CD4-positive, alpha-beta T cell treated with Interferon gamma for 1 hour (primary cell): ENCODE measurements at regions not wholly inside any gene's neighbourhood (a gene's known extent, or its start where the extent isn't known, plus 50 kb on each side); places are given as distances from the start of the nearest gene placed in this dataset.

ENCODE experiments used
- DNase-seq: peaks from one replicate; pipeline ENCODE4 v3.0.0-alpha.2; 2020

- DNase-seq, result no peak
These were observed 1471.2 kb upstream of the NUDT12 start for GRCh38 chr5:105033637-105034400.

DNA sequence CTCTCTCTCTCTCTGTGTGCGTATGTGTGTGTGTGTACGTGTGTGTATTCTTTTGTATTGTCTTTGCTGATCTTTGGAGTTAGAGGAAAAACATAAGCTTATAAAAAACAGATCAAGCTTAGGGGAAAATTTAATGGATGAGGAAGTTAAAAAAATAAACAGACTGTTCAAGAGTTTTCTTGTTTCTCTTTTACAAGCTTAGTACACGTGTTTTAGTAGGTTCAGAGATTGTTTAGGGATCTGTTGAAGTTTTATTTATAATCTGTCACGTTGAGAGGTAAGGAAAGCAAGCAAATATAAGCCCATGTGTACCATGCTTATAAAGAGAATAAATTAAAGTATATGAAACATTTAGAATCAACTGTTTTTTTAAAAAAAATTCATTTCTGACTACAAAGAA is 1470.3 kb upstream of the NUDT12 start:
- no peak for DNase-seq

DNA sequence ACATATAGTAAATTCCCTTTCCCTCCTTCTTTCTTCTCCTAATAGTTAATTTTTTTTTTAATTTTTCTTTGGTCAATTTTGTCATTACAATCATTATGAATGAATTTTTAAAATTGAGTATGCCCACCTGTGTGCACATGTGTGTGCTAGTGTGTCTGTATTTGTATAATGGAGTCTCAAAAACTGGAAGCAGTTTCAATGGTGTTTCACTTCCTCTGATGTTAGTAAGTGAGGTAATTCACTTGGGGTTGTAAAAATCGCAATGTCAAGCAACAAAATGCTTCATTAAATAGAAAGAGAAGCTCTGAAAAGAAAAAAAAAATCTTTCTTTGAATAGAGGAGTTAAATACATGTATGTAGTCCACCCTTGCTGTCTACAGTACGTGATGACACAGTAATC is 1467.6 kb upstream of the NUDT12 start:
- DNase-seq, result no peak

- DNase-seq, result no peak
These were observed 1452.5 kb upstream of the NUDT12 start for GRCh38 chr5:105015098-105015497.

DNA sequence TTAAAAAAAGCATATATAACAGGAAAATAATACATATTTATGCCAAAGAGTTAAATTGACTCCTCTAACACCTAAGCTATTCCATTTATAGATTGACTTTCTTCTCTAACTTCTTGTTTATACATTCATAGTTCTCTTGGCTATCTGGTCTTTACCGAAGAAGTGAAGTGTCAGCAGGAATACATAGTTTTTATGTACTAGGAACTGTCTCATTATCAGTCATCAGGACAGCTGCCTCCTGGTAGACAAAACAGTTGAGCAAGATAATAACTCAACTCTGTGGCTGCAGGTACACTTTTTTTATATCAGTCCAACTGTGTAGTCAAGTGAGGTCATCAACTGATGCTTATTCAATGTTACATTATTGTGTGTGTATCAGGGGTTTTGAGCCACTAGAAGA is 1436.0 kb upstream of the NUDT12 start:
- DNase-seq, result no peak

- DNase-seq, result no peak
These were observed 1435.6 kb upstream of the NUDT12 start for GRCh38 chr5:104998169-104998568.

DNA sequence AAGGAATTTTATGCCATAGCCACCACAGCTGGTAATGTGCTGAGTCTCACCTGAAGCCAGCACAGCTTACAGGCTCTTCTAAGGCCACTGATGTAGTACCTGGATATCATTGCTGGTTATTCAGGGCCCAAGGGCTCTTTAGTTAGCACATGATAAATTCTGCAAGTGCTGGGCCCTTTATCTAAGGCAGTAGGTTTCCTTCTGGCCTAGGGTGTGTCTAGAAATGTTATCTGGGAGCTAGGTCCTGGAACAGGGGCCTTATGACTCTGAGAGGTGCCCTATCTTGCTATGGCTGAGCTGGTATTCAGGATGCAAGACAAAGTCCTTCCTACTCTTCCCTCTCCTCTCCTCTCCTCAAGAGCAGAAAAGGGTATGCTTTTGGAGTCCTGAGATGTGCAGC is 1424.5 kb upstream of the NUDT12 start:
- no peak for DNase-seq

- no peak for DNase-seq
These were observed 1414.9 kb upstream of the NUDT12 start for GRCh38 chr5:104977529-104977928.

DNA sequence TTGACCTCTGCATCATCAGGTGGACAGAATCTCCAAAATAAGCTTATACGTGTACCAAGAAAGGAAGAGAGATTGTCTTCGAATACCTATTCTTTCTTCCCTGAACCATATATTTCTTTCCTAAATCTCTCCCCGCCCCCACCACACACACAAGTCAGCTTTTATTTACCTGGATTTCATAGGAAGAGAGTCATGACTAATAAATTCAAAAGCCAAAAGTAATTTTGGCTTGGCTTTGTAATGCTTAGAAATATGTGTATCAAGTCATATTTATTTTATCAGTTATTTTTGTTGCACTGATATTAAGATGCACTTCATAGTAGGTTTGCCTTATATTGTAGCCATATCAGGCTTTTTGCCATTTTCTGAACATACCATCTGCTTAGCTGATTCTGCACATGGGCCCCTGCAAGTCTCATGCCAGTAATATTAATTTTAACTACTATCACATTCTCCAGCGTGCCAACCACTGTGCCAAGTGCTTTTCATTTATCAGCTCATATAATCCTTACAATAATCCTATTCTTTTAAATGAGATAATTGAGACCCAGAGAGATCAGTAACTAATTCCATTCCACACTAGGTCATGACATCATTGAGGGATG is 1405.3 kb upstream of the NUDT12 start:
- DNase-seq, result no peak

DNA sequence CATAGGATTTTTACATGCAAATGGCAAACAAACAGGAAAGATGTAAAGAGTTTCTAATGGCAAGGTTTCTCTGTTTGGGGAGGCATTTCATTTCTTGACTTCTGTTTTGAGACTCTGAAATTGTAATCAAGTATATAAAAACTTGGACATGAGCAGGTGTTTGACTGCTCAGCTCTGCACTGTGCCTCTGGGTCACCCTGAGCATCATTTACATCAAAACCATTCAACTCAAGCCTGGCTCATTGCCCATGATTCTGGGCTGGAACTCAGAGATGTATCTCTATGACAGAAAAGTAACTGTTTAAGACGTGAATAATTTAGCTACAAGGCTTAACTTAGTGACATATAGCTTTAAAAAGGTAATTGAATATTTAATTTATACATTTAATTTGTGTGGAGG is 1402.4 kb upstream of the NUDT12 start:
- DNase-seq, result no peak

DNA sequence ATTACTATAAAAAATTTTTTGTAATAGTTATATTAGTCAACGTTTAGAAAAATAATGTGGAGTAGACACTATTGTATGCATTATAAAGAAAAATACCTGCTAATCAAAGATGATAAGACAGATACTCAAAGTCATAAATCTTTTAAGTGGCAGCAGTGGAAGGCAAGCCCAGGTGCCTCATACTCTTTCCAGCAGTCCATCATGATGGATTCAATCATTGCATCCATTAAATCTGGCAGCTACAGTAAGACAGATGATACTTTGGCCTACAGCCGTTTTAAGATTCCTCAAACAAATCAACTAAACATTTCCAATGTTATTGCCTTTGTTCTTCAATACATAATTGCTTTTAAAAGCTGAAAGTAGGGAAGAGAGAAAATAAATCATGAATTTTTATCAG is 1392.9 kb upstream of the NUDT12 start:
- no peak for DNase-seq

- no peak for DNase-seq
These were observed 1390.3 kb upstream of the NUDT12 start for GRCh38 chr5:104952876-104953275.

- no peak for DNase-seq
These were observed 1389.2 kb upstream of the NUDT12 start for GRCh38 chr5:104951829-104952228.

GRCh38 chr5:104947076-104947475 is 1384.5 kb upstream of the NUDT12 start:
- DNase-seq, result no peak

GRCh38 chr5:104942735-104943134 is 1380.1 kb upstream of the NUDT12 start:
- no peak for DNase-seq

GRCh38 chr5:104941030-104941645 is 1378.5 kb upstream of the NUDT12 start:
- DNase-seq, result no peak

DNA sequence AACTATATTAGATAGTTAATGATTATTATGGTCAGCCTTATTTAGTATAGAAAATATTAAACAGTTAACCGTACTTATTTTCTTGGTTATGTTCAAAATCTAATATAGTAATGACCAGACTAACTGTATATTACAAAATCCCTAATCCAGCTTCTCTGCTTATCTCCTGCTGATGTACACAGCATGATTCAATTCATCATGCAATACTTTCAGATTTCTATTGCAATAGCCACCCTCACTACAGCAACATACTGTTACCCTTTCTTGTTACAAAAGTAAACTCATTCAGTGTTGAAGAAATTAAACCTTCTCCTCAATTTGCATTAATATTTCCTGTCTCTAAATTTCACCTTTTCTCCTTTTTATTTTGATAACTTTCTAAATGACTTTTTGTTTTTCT is 1375.0 kb upstream of the NUDT12 start:
- DNase-seq, result no peak

- DNase-seq, result no peak
These were observed 1369.8 kb upstream of the NUDT12 start for GRCh38 chr5:104932431-104932830.

DNA sequence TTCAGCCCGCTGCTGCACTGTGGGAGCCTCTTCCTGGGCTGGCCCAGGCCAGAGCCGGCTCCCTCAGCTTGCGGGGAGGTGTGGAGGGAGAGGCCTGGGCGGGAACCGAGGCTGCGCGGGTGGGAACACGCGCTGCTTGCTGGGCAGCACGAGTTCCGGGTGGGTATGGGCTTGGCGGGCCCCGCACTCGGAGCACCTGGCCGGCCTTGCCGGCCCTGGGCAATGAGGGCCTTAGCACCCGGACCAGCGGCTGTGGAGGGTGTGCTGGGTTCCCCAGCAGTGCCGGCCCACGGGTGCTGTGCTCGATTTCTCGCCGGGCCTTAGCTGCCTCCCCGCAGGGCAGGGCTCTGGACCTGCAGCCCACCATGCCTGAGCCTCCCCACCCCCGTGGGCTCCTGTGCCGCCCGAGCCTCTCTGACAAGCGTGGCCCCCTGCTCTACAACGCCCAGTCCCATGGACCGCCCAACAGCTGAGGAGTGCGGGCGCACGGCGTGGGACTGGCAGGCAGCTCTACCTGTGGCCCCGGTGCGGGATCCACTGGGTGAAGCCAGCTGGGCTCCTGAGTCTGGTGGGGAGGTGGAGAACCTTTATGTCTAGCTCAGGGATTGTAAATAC is 1366.4 kb upstream of the NUDT12 start:
- DNase-seq, result no peak

- no peak for DNase-seq
These were observed 1352.6 kb upstream of the NUDT12 start for GRCh38 chr5:104915226-104915625.

GRCh38 chr5:104914536-104915070 is 1352.0 kb upstream of the NUDT12 start:
- DNase-seq, result no peak

GRCh38 chr5:104913841-104914281 is 1351.3 kb upstream of the NUDT12 start:
- DNase-seq, result no peak

DNA sequence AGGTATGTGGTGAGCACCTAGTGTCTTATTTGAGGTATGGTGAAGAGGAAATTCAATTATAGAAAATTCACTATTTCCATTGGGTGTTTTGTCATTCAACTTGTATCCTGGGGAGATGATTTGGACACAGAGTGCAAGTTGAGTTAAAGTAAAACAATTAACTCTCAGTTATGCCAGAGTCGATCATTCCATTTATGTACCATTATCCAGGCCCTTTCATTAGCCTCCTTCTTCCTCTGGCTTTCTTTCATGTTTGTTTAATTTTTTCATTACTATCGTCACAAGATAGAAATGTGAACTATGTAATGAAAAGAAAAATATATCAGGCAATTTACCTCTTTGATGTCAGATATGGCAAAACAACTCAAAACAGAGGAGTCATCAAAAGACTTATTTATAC is 1347.2 kb upstream of the NUDT12 start:
- no peak for DNase-seq

DNA sequence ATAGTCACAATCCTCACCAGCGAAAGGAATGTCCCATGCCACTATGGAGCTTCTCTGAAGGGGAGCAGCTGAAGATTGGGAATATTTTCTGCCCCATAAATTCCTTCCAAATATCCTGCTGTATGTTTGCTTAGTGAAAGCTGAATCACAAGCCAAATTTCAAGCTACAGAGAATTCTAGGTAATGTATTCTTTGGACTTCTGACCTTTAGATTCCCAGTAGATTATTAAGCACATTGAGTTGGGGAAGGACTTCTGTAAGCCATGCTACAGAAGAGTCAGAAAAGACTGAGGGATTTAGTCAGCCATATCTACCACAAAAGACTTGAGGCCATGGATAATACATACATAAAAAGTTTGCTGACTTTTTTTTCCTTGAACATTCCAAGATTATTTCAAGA is 1342.0 kb upstream of the NUDT12 start:
- DNase-seq, result no peak
